Epithelial cell of esophagus (primary cell): ENCODE measurements at regions not wholly inside any gene's neighbourhood (a gene's known extent, or its start where the extent isn't known, plus 50 kb on each side); places are given as distances from the start of the nearest gene placed in this dataset.

Experiments
- DNase-seq: peaks from one replicate; pipeline ENCODE4 v3.0.0; 2010; ENCODE audit warnings: low read depth
- H3K4me3 ChIP-seq: 2 replicates; pipeline ENCODE4 v1.5.1; 2011; ENCODE audit warnings: mild to moderate bottlenecking, low read length, control low read depth
- TF ChIP-seq, protein P1 (sequence below): IDR thresholded peaks from 2 replicates; pipeline ENCODE4 v1.5.1; 2011; ENCODE audit warnings: low read depth, mild to moderate bottlenecking, low read length, control low read depth, inconsistent platforms; ENCODE audit not compliant: insufficient read depth; ENCODE audit errors: missing control alignments

DNA sequence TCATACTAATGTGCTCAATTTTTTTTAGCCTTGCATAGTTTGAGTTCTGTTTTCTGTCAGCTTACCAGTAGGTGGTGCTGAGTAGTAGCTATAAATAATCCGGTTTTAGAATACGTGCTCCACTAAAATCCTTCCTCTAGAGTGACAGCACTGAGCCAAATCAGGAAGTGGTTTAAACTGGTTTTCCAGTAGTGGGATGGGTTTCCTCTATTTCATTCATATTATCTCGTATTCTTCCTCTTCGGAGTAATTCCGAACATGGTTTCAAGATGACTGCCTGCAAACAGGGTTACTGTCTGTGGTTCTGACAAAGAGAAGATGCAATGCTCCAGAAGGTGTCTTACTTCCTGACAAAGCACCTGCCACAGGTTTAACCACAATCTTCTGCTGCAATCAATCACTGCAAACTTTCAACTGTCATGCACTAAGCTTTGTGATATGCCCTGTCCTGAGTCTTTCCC is 496.9 kb upstream of the VRK2 start:
- H3K4me3 ChIP-seq, result no peak overlapping the region
- peak; percentile 33 for DNase-seq
- TF ChIP-seq, protein P1, sequence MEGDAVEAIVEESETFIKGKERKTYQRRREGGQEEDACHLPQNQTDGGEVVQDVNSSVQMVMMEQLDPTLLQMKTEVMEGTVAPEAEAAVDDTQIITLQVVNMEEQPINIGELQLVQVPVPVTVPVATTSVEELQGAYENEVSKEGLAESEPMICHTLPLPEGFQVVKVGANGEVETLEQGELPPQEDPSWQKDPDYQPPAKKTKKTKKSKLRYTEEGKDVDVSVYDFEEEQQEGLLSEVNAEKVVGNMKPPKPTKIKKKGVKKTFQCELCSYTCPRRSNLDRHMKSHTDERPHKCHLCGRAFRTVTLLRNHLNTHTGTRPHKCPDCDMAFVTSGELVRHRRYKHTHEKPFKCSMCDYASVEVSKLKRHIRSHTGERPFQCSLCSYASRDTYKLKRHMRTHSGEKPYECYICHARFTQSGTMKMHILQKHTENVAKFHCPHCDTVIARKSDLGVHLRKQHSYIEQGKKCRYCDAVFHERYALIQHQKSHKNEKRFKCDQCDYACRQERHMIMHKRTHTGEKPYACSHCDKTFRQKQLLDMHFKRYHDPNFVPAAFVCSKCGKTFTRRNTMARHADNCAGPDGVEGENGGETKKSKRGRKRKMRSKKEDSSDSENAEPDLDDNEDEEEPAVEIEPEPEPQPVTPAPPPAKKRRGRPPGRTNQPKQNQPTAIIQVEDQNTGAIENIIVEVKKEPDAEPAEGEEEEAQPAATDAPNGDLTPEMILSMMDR, result peak; percentile 34

DNA sequence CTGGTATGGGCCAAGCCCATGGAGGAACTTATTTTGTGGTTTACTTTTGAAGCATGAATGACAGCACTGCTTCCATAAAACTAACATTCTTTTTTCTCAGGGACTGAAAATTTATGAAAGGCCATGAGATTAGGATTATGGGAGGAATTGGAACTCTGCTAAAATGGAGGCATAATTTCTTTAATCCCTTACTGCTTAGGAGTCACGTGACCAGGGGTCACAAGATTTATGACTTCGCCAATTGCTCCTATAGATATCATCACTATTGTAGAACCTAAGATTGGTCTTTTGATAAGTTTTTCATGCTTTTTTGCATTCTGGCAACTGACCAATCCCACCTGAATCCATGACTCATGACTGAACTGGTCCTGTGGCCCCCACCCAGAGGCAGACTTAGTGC is 495.7 kb upstream of the VRK2 start:
- TF ChIP-seq, protein P1, result no peak
- H3K4me3 ChIP-seq, result no peak overlapping the region
- DNase-seq, result no peak

DNA sequence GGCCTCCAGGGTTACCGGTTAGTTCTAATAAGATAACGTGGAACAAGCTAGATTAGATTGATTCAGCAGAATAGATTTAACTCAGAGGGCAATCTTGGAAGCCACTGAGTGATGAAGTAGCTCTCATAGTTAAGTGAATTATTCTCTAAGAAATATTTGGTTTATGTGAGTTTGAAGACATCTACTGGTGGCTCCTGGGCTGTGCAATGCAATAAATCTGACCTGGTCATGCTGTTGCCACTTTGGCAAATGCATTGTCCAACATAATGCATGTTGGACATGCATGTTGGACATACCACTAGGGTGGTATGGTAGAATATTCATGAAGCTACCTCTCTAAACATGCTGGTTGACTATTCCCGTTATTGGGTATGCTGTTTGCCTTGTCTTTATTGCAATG is 493.7 kb upstream of the VRK2 start:
- no peak overlapping the region for H3K4me3 ChIP-seq
- TF ChIP-seq, protein P1, result no peak
- no peak for DNase-seq

DNA sequence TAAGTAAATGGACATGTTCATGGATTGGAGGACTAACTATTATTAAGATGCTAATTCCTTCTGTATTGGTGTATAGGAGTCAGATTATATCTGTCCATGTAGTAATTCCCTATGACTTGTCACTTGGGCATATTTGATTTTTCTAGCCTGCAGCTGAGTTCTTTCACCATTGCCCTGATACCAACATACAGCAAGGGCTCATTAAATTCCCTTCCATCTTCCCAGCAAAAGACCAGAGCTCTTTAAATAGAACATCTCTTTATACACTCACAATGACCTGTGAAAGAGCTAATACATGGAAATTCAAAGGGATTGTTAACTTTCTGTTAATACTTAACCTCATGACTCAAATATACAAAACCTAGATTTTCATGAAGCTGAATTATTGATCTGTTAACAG is 492.3 kb upstream of the VRK2 start:
- TF ChIP-seq, protein P1, result no peak
- H3K4me3 ChIP-seq, result no peak overlapping the region
- DNase-seq, result no peak

DNA sequence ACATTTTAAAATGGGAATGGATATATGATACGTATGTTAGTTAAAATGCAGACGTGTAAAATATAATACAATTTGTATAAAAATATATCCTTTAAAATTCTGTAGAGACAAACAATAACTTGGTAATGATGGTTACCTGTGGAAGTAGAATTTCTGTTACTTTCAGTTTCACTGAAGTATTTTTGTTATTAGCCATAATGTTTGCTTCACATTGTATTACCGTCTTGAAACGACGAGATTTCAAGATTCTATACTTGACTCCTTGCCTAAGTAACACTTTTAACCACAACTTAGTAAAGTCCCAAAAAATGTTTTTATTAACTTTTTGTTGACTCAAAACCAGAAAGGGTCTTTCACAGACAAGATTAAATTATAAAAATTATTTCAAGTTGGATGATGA is 488.3 kb upstream of the VRK2 start:
- DNase-seq, result no peak
- no peak overlapping the region for H3K4me3 ChIP-seq
- TF ChIP-seq, protein P1, result no peak

DNA sequence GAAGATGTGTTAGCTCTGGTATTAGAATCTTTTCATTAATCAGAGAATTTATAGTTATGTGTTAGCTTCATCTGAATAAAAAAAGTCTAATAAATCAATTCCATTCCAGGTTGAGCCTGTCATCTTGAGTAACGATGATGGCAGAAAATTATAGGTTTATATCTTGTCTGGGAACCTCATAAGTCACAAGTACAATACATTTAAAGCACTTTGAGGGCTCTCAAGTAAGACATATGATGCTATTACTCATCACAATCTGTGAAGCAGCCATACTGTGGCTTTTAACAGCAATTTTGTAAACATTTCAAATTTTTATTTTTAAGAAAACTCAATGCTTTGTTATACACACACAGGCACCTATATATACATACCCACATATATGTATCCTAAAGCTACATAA is 484.1 kb upstream of the VRK2 start:
- TF ChIP-seq, protein P1, result no peak
- DNase-seq, result no peak
- H3K4me3 ChIP-seq, result no peak overlapping the region

DNA sequence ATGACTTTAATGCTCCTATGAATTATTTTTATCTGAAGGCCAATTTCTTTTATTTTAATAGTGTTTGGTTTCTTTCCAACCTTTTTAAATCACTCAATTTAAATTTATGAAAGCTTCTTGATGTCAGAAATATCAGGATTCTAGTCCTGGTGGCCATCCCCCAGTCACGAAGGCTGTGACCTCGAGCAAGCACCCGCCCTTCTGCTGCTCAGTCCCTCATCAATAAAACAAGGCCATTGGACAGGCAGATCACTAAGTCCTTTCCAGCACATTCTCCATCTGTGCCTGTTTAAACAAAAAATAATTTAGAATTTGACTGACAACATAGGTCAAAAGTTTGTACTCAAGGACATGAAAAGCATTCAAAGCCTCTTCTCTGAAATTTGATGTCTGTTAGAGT is 483.6 kb upstream of the VRK2 start:
- DNase-seq, result no peak
- H3K4me3 ChIP-seq, result no peak overlapping the region
- TF ChIP-seq, protein P1, result no peak
